Prostate gland (tissue), 2 donors: ENCODE measurements at regions not wholly inside any gene's neighbourhood (a gene's known extent, or its start where the extent isn't known, plus 50 kb on each side); places are given as distances from the start of the nearest gene placed in this dataset.

Experiments used
- POLR2A ChIP-seq: fragments of 450-650 bp; IDR thresholded peaks from one replicate; pipeline ENCODE4 v1.6.1; 2016; ENCODE audit warnings: antibody characterized with exemption, mild to moderate bottlenecking
- POLR2AphosphoS5 ChIP-seq: sonication (generic); formaldehyde crosslinking; IDR thresholded peaks from one replicate; pipeline ENCODE4 v1.6.1; 2017; ENCODE audit warnings: antibody characterized with exemption
- TF ChIP-seq, protein P1 (sequence below), 4 experiments: fragments of 200-600 bp in 2 of 4; fragments of 450-650 bp in 2 of 4; sonication (generic) in 2 of 4; IDR thresholded peaks; 1 replicate in 3 of 4; 2 replicates in 1 of 4; pipeline ENCODE4 v1.5.1; 2016 to 2019; ENCODE audit warnings: antibody characterized with exemption in 4 of 4, mild to moderate bottlenecking in 2 of 4, moderate library complexity in 2 of 4

DNA sequence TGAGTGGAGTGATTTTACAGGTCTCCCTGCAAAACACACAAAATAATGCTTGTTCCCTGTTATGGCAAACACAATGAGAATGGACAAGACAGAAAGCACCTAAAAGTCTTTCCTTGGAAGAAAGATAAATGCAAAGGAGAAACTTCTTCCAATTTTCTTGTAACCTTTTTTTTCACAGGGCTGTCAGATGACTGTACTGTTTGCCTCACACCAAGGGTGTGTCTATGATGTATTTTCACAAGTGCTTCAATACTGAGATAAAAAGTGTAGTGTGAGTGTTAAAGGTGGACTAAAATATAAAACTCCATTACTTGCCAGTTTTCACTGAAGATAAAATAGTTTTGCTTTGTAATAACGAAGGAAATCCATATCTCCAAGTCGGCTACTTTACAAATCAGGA, 194.5 kb downstream of the CENPW start:
- TF ChIP-seq, protein P1, sequence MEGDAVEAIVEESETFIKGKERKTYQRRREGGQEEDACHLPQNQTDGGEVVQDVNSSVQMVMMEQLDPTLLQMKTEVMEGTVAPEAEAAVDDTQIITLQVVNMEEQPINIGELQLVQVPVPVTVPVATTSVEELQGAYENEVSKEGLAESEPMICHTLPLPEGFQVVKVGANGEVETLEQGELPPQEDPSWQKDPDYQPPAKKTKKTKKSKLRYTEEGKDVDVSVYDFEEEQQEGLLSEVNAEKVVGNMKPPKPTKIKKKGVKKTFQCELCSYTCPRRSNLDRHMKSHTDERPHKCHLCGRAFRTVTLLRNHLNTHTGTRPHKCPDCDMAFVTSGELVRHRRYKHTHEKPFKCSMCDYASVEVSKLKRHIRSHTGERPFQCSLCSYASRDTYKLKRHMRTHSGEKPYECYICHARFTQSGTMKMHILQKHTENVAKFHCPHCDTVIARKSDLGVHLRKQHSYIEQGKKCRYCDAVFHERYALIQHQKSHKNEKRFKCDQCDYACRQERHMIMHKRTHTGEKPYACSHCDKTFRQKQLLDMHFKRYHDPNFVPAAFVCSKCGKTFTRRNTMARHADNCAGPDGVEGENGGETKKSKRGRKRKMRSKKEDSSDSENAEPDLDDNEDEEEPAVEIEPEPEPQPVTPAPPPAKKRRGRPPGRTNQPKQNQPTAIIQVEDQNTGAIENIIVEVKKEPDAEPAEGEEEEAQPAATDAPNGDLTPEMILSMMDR (IDR thresholded peaks at IDR 0.05): no peak
- TF ChIP-seq POLR2AphosphoS5: no peak
- TF ChIP-seq POLR2A: no peak
